PC-9 (cell line): ENCODE measurements at regions not wholly inside any gene's neighbourhood (a gene's known extent, or its start where the extent isn't known, plus 50 kb on each side); places are given as distances from the start of the nearest gene placed in this dataset.

Experiments used
- BruUV-seq: library from RNA; stranded (reverse); fragments of 400-500 nt; replicated peaks from 2 replicates; lab custom pipeline; 2021; lab: Mats Ljungman, UMichigan
- CTCF ChIA-PET: fragments of 300-600 bp; sonication (Branson Sonifier 250); formaldehyde crosslinking; loops from one replicate; lab custom pipeline; 2022; ENCODE audit warnings: antibody characterized with exemption; lab: Charles Lee
- POLR2A ChIA-PET: fragments of 300-600 bp; sonication (Branson Sonifier 250); formaldehyde crosslinking; loops from one replicate; lab custom pipeline; 2022; ENCODE audit warnings: antibody characterized with exemption; ENCODE audit not compliant: unreplicated experiment; lab: Charles Lee
- DNase-seq, 2 experiments: peaks; one replicate each; pipeline versions ENCODE4 v3.0.0 to v3.0.0-alpha.2; 2015 to 2022; ENCODE audit warnings: mixed read lengths in 1 of 2
- H2AFZ ChIP-seq: fragments of 200-600 bp; sonication (generic); 2 replicates; pipeline ENCODE4 v1.8.1; 2017; ENCODE audit warnings: antibody characterized with exemption
- H3F3A ChIP-seq: fragments of 200-600 bp; sonication (generic); 2 replicates; pipeline ENCODE4 v1.8.1; 2017; ENCODE audit warnings: antibody characterized with exemption, mild to moderate bottlenecking, low read depth; ENCODE audit not compliant: insufficient read depth
- H3K27ac ChIP-seq: fragments of 200-600 bp; sonication (generic); 2 replicates; pipeline ENCODE4 v1.6.1; 2016; ENCODE audit warnings: mixed run types
- H3K27me3 ChIP-seq: fragments of 200-600 bp; sonication (generic); 2 replicates; pipeline ENCODE4 v1.6.1; 2016; ENCODE audit warnings: low read depth, mixed run types; ENCODE audit not compliant: insufficient read depth
- H3K36me3 ChIP-seq: fragments of 200-600 bp; sonication (generic); 2 replicates; pipeline ENCODE4 v1.6.1; 2016; ENCODE audit warnings: low read depth, mixed run types
- H3K4me1 ChIP-seq: fragments of 200-600 bp; sonication (generic); replicated peaks from 2 replicates; pipeline ENCODE4 v1.6.1; 2016; ENCODE audit warnings: mixed run types; ENCODE audit not compliant: insufficient read depth
- H3K4me2 ChIP-seq: fragments of 200-600 bp; sonication (generic); 2 replicates; pipeline ENCODE4 v1.6.1; 2017; ENCODE audit warnings: mixed run types
- H3K4me3 ChIP-seq: fragments of 200-600 bp; sonication (generic); 2 replicates; pipeline ENCODE4 v1.6.1; 2016; ENCODE audit warnings: mixed run types
- H3K79me2 ChIP-seq: fragments of 200-600 bp; sonication (generic); 2 replicates; pipeline ENCODE4 v1.6.1; 2017; ENCODE audit warnings: low read depth, mixed run types
- H3K9me2 ChIP-seq: fragments of 200-600 bp; sonication (generic); 2 replicates; pipeline ENCODE4 v1.8.1; 2017; ENCODE audit warnings: mild to moderate bottlenecking; ENCODE audit not compliant: insufficient read depth
- H3K9me3 ChIP-seq: fragments of 200-600 bp; sonication (generic); 2 replicates; pipeline ENCODE4 v1.8.1; 2016; ENCODE audit warnings: low read depth; ENCODE audit not compliant: insufficient read depth
- H4K20me1 ChIP-seq: fragments of 200-600 bp; sonication (generic); 2 replicates; pipeline ENCODE4 v1.8.1; 2017; ENCODE audit not compliant: insufficient read depth
- CTCF ChIP-seq: fragments of 200-600 bp; sonication (generic); conservative IDR thresholded peaks from 2 replicates; pipeline ENCODE4 v1.6.1; 2017; ENCODE audit warnings: mixed run types, antibody characterized with exemption, mild to moderate bottlenecking, moderate library complexity
- EZH2 ChIP-seq: fragments of 200-600 bp; sonication (generic); IDR thresholded peaks from 2 replicates; pipeline ENCODE4 v1.8.0; 2017; ENCODE audit warnings: antibody characterized with exemption, low read depth
- intact Hi-C: fragments of 100-400 bp; cut with micrococcal nuclease; formaldehyde crosslinking; loops from one replicate; pipeline ENCODE4 v1.10.0; 2022; ENCODE audit not compliant: unreplicated experiment

- no peak for DNase-seq
- POLR2A ChIA-PET: no interaction called here
These were observed 184.0 kb downstream of the IBTK start for GRCh38 chr6:82063574-82063973.

GRCh38 chr6:82062219-82062618, 185.3 kb downstream of the IBTK start:
- H3K9me3 ChIP-seq: no peaks in the 10 kb centered on the region
- DNase-seq: no peak
- no peak overlapping the region for H2AFZ ChIP-seq
- CTCF ChIA-PET: no interaction called here
- intact Hi-C loops: no loop called here
- H4K20me1 ChIP-seq: no peaks in the 10 kb centered on the region
- no peaks in the 10 kb centered on the region for H3K9me2 ChIP-seq
- H3K4me2 ChIP-seq: no peak overlapping the region
- no peaks in the 10 kb centered on the region for H3K36me3 ChIP-seq
- H3K27me3 ChIP-seq: no peaks in the 10 kb centered on the region
- no peaks in the 10 kb centered on the region for H3K4me1 ChIP-seq
- no peaks in the 10 kb centered on the region for H3K79me2 ChIP-seq
- no peak overlapping the region for H3K4me3 ChIP-seq
- BruUV-seq: no TSS peak
- POLR2A ChIA-PET: no interaction called here
- no peaks in the 10 kb centered on the region for H3F3A ChIP-seq
- H3K27ac ChIP-seq: no peak overlapping the region
- no peak for TF ChIP-seq EZH2
- no peak for TF ChIP-seq CTCF

More at GRCh38 chr6:82063574-82063973, 184.0 kb downstream of the IBTK start:
- Histone ChIP-seq H3K4me2 (no peak overlapping the region), H3K27ac (no peak overlapping the region), H3K4me3 (no peak overlapping the region), H3K27me3 (no peaks in the 10 kb centered on the region), H3K4me1 (no peaks in the 10 kb centered on the region), H2AFZ (no peak overlapping the region), H3K36me3 (no peaks in the 10 kb centered on the region), H3K9me3 (no peaks in the 10 kb centered on the region), H3K9me2 (no peaks in the 10 kb centered on the region), H4K20me1 (no peaks in the 10 kb centered on the region), H3F3A (no peaks in the 10 kb centered on the region), H3K79me2 (no peaks in the 10 kb centered on the region)
- no TSS peak for BruUV-seq
- intact Hi-C loops: no loop called here
- CTCF ChIA-PET: no interaction called here
- TF ChIP-seq CTCF: no peak
- TF ChIP-seq EZH2: no peak

- intact Hi-C loops: no loop called here
- Histone ChIP-seq H3K36me3 (no peaks in the 10 kb centered on the region), H3K9me3 (no peaks in the 10 kb centered on the region), H4K20me1 (no peaks in the 10 kb centered on the region), H3K4me1 (no peaks in the 10 kb centered on the region), H3K79me2 (no peaks in the 10 kb centered on the region), H3K4me2 (no peak overlapping the region), H3F3A (no peaks in the 10 kb centered on the region), H3K27me3 (no peaks in the 10 kb centered on the region), H3K9me2 (no peaks in the 10 kb centered on the region), H2AFZ (no peak overlapping the region), H3K4me3 (no peak overlapping the region), H3K27ac (no peak overlapping the region)
- ChIA-PET CTCF (no interaction called here), POLR2A (no interaction called here)
- no TSS peak for BruUV-seq
- no peak for DNase-seq
- no peak for TF ChIP-seq CTCF
- no peak for TF ChIP-seq EZH2
These were observed 189.5 kb downstream of the IBTK start for GRCh38 chr6:82057846-82058554.
